ENCODE measurements at regions not wholly inside any gene's neighbourhood (a gene's known extent, or its start where the extent isn't known, plus 50 kb on each side); places are given as distances from the start of the nearest gene placed in this dataset.

GRCh38 chr3:118304557-118304956 lies 730.1 kb downstream of the IGSF11 start:
- DNase-seq (ENCODE audit: low read depth in 2 of 3, low spot score in 1 of 3) = no peak

- no peak for DNase-seq (ENCODE audit: low read depth in 2 of 3, low spot score in 1 of 3)
These were observed 701.9 kb downstream of the IGSF11 start for GRCh38 chr3:118332699-118333098.

- DNase-seq (ENCODE audit: low read depth in 2 of 3, low spot score in 1 of 3) = no peak
These were observed 697.0 kb downstream of the IGSF11 start for GRCh38 chr3:118337649-118338048.

GRCh38 chr3:118347396-118348168 lies 687.1 kb downstream of the IGSF11 start:
- DNase-seq (ENCODE audit: low read depth in 2 of 3, low spot score in 1 of 3) = no peak

- DNase-seq (ENCODE audit: low read depth in 2 of 3, low spot score in 1 of 3) = no peak
These were observed 686.5 kb downstream of the IGSF11 start for GRCh38 chr3:118348169-118348557.

GRCh38 chr3:118354556-118354955 lies 680.1 kb downstream of the IGSF11 start:
- no peak for DNase-seq (ENCODE audit: low read depth in 2 of 3, low spot score in 1 of 3)

- DNase-seq (ENCODE audit: low read depth in 2 of 3, low spot score in 1 of 3) = no peak
These were observed 664.7 kb downstream of the IGSF11 start for GRCh38 chr3:118369892-118370491.

- no peak for DNase-seq (ENCODE audit: low read depth in 2 of 3, low spot score in 1 of 3)
These were observed 654.1 kb downstream of the IGSF11 start for GRCh38 chr3:118380576-118380975.

- DNase-seq (ENCODE audit: low read depth in 2 of 3, low spot score in 1 of 3) = no peak
These were observed 638.2 kb downstream of the IGSF11 start for GRCh38 chr3:118396491-118396890.

GRCh38 chr3:118400086-118400485 lies 634.6 kb downstream of the IGSF11 start:
- DNase-seq (ENCODE audit: low read depth in 2 of 3, low spot score in 1 of 3) = no peak

GRCh38 chr3:118400886-118401285 lies 633.8 kb downstream of the IGSF11 start:
- DNase-seq (ENCODE audit: low read depth in 2 of 3, low spot score in 1 of 3) = no peak

GRCh38 chr3:118401887-118402286 lies 632.8 kb downstream of the IGSF11 start:
- DNase-seq (ENCODE audit: low read depth in 2 of 3, low spot score in 1 of 3) = no peak

GRCh38 chr3:118402971-118403370 lies 631.7 kb downstream of the IGSF11 start:
- DNase-seq (ENCODE audit: low read depth in 2 of 3, low spot score in 1 of 3) = no peak

GRCh38 chr3:118406562-118406961 lies 628.1 kb downstream of the IGSF11 start:
- DNase-seq (ENCODE audit: low read depth in 2 of 3, low spot score in 1 of 3) = no peak

GRCh38 chr3:118408431-118408830 lies 626.2 kb downstream of the IGSF11 start:
- no peak for DNase-seq (ENCODE audit: low read depth in 2 of 3, low spot score in 1 of 3)

- no peak for DNase-seq (ENCODE audit: low read depth in 2 of 3, low spot score in 1 of 3)
These were observed 622.1 kb downstream of the IGSF11 start for GRCh38 chr3:118412503-118412902.

GRCh38 chr3:118425272-118425837 lies 609.3 kb downstream of the IGSF11 start:
- no peak for DNase-seq (ENCODE audit: low read depth in 2 of 3, low spot score in 1 of 3)

GRCh38 chr3:118433825-118434224 lies 600.8 kb downstream of the IGSF11 start:
- DNase-seq (ENCODE audit: low read depth in 2 of 3, low spot score in 1 of 3) = no peak

GRCh38 chr3:118435851-118436350 lies 598.7 kb downstream of the IGSF11 start:
- no peak for DNase-seq (ENCODE audit: low read depth in 2 of 3, low spot score in 1 of 3)

- no peak for DNase-seq (ENCODE audit: low read depth in 2 of 3, low spot score in 1 of 3)
These were observed 597.9 kb downstream of the IGSF11 start for GRCh38 chr3:118436697-118437262.

GRCh38 chr3:118445036-118445435 lies 589.6 kb downstream of the IGSF11 start:
- no peak for DNase-seq (ENCODE audit: low read depth in 2 of 3, low spot score in 1 of 3)

- DNase-seq (ENCODE audit: low read depth in 2 of 3, low spot score in 1 of 3) = no peak
These were observed 587.3 kb downstream of the IGSF11 start for GRCh38 chr3:118447339-118447738.
